ENCODE measurements at regions not wholly inside any gene's neighbourhood (a gene's known extent, or its start where the extent isn't known, plus 50 kb on each side); places are given as distances from the start of the nearest gene placed in this dataset.

GRCh38 chr5:156121234-156121633 is 205.7 kb upstream of the SGCD start:
- no peak for DNase-seq (ENCODE audit: low read depth, low spot score)
- Histone ChIP-seq H3K4me1 (ENCODE audit: control insufficient read depth, insufficient read depth, low read length) (no peaks in the 10 kb centered on the region), H3K27me3 (ENCODE audit: control insufficient read depth, insufficient read depth, low read length) (no peaks in the 10 kb centered on the region), H3K4me3 (ENCODE audit: low read depth in 2 of 2, low read length in 2 of 2) (no peak overlapping the region), H3K27ac (ENCODE audit: low read length) (no peak overlapping the region), H3K36me3 (ENCODE audit: control insufficient read depth, insufficient read depth, low read length) (no peaks in the 10 kb centered on the region), H3K9me3 (ENCODE audit: control insufficient read depth, insufficient read depth, low read depth, low read length) (no peaks in the 10 kb centered on the region)
- ATAC-seq, result no peak
- in situ Hi-C loops (cut with HindIII; ENCODE audit: low pct_unique_long_range_greater_than_20kb, low sequenced_read_pairs) (no loop called here), intact Hi-C loops (cut with micrococcal nuclease; ENCODE audit: unreplicated experiment) (no loop called here)
- TF ChIP-seq, protein P1, sequence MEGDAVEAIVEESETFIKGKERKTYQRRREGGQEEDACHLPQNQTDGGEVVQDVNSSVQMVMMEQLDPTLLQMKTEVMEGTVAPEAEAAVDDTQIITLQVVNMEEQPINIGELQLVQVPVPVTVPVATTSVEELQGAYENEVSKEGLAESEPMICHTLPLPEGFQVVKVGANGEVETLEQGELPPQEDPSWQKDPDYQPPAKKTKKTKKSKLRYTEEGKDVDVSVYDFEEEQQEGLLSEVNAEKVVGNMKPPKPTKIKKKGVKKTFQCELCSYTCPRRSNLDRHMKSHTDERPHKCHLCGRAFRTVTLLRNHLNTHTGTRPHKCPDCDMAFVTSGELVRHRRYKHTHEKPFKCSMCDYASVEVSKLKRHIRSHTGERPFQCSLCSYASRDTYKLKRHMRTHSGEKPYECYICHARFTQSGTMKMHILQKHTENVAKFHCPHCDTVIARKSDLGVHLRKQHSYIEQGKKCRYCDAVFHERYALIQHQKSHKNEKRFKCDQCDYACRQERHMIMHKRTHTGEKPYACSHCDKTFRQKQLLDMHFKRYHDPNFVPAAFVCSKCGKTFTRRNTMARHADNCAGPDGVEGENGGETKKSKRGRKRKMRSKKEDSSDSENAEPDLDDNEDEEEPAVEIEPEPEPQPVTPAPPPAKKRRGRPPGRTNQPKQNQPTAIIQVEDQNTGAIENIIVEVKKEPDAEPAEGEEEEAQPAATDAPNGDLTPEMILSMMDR (IDR thresholded peaks at IDR 0.05), result no peak
- TF ChIP-seq SIN3A (IDR thresholded peaks at IDR 0.05; ENCODE audit: borderline replicate concordance, insufficient read depth, low read depth, low read length), result no peak
- no peak for TF ChIP-seq TCF7L2 (IDR thresholded peaks at IDR 0.05; ENCODE audit: low read depth, low read length)
- TF ChIP-seq, protein P2, sequence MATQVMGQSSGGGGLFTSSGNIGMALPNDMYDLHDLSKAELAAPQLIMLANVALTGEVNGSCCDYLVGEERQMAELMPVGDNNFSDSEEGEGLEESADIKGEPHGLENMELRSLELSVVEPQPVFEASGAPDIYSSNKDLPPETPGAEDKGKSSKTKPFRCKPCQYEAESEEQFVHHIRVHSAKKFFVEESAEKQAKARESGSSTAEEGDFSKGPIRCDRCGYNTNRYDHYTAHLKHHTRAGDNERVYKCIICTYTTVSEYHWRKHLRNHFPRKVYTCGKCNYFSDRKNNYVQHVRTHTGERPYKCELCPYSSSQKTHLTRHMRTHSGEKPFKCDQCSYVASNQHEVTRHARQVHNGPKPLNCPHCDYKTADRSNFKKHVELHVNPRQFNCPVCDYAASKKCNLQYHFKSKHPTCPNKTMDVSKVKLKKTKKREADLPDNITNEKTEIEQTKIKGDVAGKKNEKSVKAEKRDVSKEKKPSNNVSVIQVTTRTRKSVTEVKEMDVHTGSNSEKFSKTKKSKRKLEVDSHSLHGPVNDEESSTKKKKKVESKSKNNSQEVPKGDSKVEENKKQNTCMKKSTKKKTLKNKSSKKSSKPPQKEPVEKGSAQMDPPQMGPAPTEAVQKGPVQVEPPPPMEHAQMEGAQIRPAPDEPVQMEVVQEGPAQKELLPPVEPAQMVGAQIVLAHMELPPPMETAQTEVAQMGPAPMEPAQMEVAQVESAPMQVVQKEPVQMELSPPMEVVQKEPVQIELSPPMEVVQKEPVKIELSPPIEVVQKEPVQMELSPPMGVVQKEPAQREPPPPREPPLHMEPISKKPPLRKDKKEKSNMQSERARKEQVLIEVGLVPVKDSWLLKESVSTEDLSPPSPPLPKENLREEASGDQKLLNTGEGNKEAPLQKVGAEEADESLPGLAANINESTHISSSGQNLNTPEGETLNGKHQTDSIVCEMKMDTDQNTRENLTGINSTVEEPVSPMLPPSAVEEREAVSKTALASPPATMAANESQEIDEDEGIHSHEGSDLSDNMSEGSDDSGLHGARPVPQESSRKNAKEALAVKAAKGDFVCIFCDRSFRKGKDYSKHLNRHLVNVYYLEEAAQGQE (IDR thresholded peaks at IDR 0.05; ENCODE audit: insufficient read depth in 1 of 2, low read depth in 2 of 2, low read length in 1 of 2), result no peak
- no peak for TF ChIP-seq POLR2AphosphoS5 (IDR thresholded peaks at IDR 0.05; ENCODE audit: low read depth, low read length)
- BruUV-seq (replicated peaks), result no TSS peak
- ChIA-PET POLR2A (no interaction called here), CTCF (no interaction called here)

DNA sequence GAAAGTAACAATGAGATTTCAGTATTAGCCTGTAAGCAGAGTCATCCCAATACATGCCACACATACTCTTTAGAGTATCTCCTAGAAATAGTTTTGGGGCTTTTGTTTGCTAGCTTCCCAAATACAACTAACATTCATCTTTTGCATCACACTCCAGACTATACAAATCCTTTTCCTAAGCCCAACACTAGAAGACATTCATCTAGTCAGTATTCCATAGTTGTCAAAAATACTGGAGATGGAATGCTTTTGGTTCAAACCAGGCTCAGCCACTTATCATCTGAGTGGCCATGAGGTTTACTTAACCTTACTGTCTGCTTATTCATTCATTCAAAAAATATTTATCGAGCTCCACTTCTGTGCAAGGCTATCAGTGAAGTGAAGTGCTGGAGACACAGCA is 205.1 kb upstream of the SGCD start:
- no peak for TF ChIP-seq TCF7L2 (IDR thresholded peaks at IDR 0.05; ENCODE audit: low read depth, low read length)
- TF ChIP-seq SIN3A (IDR thresholded peaks at IDR 0.05; ENCODE audit: borderline replicate concordance, insufficient read depth, low read depth, low read length), result no peak
- no peak for TF ChIP-seq POLR2AphosphoS5 (IDR thresholded peaks at IDR 0.05; ENCODE audit: low read depth, low read length)
- TF ChIP-seq, protein P1 (IDR thresholded peaks at IDR 0.05), result no peak
- TF ChIP-seq, protein P2 (IDR thresholded peaks at IDR 0.05; ENCODE audit: insufficient read depth in 1 of 2, low read depth in 2 of 2, low read length in 1 of 2), result no peak
- CTCF ChIA-PET, result no interaction called here
- no TSS peak for BruUV-seq (replicated peaks)
- Histone ChIP-seq H3K36me3 (ENCODE audit: control insufficient read depth, insufficient read depth, low read length) (no peaks in the 10 kb centered on the region), H3K27ac (ENCODE audit: low read length) (no peak overlapping the region), H3K9me3 (ENCODE audit: control insufficient read depth, insufficient read depth, low read depth, low read length) (no peaks in the 10 kb centered on the region), H3K4me3 (ENCODE audit: low read depth in 2 of 2, low read length in 2 of 2) (no peak overlapping the region), H3K4me1 (ENCODE audit: control insufficient read depth, insufficient read depth, low read length) (no peaks in the 10 kb centered on the region), H3K27me3 (ENCODE audit: control insufficient read depth, insufficient read depth, low read length) (no peaks in the 10 kb centered on the region)
- intact Hi-C loops (cut with micrococcal nuclease; ENCODE audit: unreplicated experiment), result no loop called here
- DNase-seq (ENCODE audit: low read depth, low spot score), result no peak
- POLR2A ChIA-PET, result no interaction called here
- in situ Hi-C loops (cut with HindIII; ENCODE audit: low pct_unique_long_range_greater_than_20kb, low sequenced_read_pairs), result no loop called here
- no peak for ATAC-seq
